ENCODE measurements at regions not wholly inside any gene's neighbourhood (a gene's known extent, or its start where the extent isn't known, plus 50 kb on each side); places are given as distances from the start of the nearest gene placed in this dataset.
"Not testable (repeated sequence)": the region's sequence is repeated elsewhere in the genome, so short reads cannot be mapped to it uniquely, and the experiment has no call there.

DNA sequence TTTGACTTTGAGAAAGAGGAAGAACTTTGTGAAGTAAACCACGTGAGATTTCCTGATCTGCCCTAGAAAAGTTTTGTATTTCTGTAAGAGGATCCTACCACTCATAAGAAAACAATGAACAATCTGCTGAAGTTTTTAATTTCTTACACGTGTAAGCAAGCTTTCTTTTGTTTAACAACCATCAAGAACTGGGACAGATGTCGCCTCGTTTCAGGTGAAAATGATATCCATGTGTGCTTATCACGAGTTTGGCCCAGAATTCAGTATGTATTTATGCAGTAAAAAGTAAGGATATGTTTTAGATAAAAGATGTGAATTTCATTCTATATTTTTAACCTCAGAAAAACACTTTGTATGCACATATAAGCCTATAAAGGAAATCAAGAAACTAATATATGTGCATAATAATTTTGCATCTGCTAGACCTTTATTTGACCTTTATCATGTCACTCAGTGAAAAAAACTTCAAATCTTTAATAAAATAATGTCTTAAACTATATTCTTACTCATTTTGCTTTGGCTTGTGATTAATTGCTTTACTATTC is 56.9 kb upstream of the DHRS4 start:
- no peak for DNase-seq (ENCODE audit: low spot score)
- TF ChIP-seq, protein P1, sequence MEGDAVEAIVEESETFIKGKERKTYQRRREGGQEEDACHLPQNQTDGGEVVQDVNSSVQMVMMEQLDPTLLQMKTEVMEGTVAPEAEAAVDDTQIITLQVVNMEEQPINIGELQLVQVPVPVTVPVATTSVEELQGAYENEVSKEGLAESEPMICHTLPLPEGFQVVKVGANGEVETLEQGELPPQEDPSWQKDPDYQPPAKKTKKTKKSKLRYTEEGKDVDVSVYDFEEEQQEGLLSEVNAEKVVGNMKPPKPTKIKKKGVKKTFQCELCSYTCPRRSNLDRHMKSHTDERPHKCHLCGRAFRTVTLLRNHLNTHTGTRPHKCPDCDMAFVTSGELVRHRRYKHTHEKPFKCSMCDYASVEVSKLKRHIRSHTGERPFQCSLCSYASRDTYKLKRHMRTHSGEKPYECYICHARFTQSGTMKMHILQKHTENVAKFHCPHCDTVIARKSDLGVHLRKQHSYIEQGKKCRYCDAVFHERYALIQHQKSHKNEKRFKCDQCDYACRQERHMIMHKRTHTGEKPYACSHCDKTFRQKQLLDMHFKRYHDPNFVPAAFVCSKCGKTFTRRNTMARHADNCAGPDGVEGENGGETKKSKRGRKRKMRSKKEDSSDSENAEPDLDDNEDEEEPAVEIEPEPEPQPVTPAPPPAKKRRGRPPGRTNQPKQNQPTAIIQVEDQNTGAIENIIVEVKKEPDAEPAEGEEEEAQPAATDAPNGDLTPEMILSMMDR (IDR thresholded peaks at IDR 0.05): no peak
- no peaks in the 10 kb centered on the region for H3K9me3 ChIP-seq
- no peak overlapping the region for H3K27ac ChIP-seq
- H3K27me3 ChIP-seq: no peaks in the 10 kb centered on the region
- H3K4me1 ChIP-seq: no peaks in the 10 kb centered on the region
- no peak overlapping the region for H3K4me3 ChIP-seq
- no peaks in the 10 kb centered on the region for H3K36me3 ChIP-seq

DNA sequence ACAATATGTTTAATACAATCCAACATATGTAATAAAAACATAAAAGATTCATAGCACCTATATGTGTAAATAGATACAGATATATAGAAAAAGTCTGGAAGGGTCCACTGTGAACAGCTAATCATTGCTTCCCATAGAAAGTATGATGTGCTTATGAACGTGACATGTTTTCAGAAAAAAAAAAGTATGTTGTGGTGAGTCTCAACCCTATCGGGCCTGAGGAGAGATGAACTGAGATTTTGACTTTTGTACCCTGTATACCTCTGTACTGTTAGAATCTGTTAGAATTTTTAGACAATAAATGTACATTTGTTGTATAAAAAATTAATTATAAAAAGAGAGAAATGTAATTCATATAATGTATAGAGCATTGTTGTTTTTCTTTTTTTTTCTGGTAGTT is 56.3 kb upstream of the DHRS4 start:
- H3K9me3 ChIP-seq; H3K27me3 ChIP-seq; H3K27ac ChIP-seq; DNase-seq (ENCODE audit: low spot score); H3K36me3 ChIP-seq; H3K4me1 ChIP-seq; H3K4me3 ChIP-seq: not testable (repeated sequence)

DNA sequence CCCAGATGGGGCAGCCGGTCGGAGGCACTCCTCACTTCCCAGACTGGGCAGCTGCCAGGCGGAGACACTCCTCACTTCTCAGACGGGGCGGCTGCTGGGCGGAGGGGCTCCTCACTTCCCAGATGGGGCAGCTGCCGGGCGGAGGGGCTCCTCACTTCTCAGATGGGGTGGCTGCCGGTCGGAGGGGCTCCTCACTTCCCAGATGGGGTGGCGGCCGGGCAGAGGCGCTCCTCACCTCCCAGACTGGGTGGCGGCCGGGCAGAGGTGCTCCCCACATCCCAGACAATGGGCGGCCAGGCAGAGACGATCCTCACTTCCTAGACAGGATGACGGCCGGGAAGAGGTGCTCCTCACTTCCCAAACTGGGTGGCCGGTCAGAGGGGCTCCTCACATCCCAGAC is 55.2 kb upstream of the DHRS4 start:
- not testable (repeated sequence) for H3K4me1 ChIP-seq; H3K4me3 ChIP-seq; DNase-seq (ENCODE audit: low spot score); H3K27ac ChIP-seq; H3K27me3 ChIP-seq; H3K9me3 ChIP-seq; H3K36me3 ChIP-seq

DNA sequence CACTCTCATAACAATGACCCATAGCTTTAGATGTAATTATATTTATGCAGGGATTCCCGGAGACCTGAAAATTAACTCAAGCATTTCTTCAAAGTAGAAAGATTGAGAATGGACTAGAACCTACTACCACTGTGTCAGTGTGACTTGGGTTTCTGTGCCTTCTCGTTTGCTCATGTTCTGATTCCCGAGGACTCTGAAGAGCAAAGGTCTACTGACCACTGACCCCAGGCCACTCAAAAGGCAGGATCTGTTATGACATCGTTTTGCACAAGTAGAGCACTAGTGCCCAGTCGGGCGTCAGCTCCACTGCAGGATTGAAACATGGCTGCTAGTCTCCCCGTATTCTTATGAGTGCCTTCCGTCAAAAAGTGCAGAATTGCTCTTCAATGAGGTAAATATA is 53.8 kb upstream of the DHRS4 start:
- H3K27me3 ChIP-seq: no peaks in the 10 kb centered on the region
- no peak overlapping the region for H3K4me3 ChIP-seq
- H3K9me3 ChIP-seq: no peaks in the 10 kb centered on the region
- H3K27ac ChIP-seq: no peak overlapping the region
- H3K4me1 ChIP-seq: no peaks in the 10 kb centered on the region
- TF ChIP-seq, protein P1 (IDR thresholded peaks at IDR 0.05): no peak
- H3K36me3 ChIP-seq: no peaks in the 10 kb centered on the region
- DNase-seq (ENCODE audit: low spot score): no peak

DNA sequence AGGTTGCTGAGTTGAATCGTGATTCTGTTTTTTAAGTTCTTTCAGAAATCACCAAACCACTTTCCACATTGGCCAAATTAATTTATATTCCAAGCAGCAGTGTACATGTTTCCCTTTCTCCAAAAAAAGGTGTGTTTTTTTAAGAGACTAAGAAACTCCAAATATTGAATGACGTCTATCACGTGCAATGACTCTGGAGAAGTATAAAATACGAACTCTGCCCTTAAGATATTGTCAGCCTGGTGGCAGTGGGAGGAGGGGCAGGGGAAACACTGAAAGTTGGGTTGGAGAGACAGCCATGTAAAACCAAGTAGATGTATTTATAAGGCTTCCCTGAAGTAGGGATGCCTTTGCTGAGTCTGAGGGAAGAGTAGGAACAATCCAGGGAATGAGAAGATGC is 50.1 kb upstream of the DHRS4 start:
- Histone ChIP-seq H3K27me3 (no peaks in the 10 kb centered on the region), H3K4me1 (no peaks in the 10 kb centered on the region), H3K9me3 (no peaks in the 10 kb centered on the region), H3K36me3 (no peaks in the 10 kb centered on the region), H3K27ac (no peak overlapping the region), H3K4me3 (no peak overlapping the region)
- TF ChIP-seq, protein P1 (IDR thresholded peaks at IDR 0.05): no peak
- DNase-seq (ENCODE audit: low spot score): no peak
